Activated T-cell treated with anti-CD3 and anti-CD28 coated beads, Interleukin-2, amount 50 U/mL, for 48 hours (primary cell): ENCODE measurements at regions not wholly inside any gene's neighbourhood (a gene's known extent, or its start where the extent isn't known, plus 50 kb on each side); places are given as distances from the start of the nearest gene placed in this dataset.

ENCODE experiments used
- DNase-seq, 2 experiments: peaks; one replicate each; pipeline ENCODE4 v3.0.0-alpha.2; 2020

DNA sequence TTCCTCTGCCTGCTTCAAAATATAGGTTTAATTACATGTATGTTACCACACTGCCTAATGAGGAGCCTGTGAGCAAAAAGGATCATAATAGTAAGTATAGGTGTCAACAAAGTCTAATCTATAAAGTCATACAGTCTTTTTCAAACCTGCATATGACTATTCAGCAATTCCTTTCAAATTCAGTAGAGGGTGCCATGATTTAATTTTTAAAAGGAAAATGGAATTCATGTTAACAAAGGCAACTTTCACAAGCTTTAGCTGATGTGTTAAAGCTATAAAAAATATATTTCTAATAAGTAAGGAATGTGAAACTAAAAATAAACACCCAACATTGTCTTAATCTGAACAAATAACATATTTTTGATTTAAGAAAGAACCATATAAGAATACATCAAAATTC is 52.1 kb downstream of the MPP7 start:
- DNase-seq: no peak

DNA sequence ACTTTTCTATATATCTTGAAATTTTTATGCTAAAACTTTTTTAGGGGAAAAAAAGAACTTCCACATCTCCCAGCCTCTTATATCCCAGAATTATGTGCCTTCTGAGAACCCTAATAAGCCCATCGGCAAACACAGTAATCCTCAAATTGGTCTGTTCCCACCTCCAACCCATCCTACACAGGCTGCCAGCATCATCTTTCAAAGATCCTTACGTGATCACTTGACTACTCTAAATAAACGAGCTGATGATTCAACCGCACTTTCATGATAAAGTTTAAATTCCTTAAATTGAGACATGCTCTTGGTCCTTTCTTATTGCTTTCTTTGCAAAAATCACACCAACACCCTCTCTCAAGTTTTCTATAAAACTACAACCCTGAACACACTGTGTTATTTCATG is 52.5 kb downstream of the MPP7 start:
- DNase-seq: no peak

DNA sequence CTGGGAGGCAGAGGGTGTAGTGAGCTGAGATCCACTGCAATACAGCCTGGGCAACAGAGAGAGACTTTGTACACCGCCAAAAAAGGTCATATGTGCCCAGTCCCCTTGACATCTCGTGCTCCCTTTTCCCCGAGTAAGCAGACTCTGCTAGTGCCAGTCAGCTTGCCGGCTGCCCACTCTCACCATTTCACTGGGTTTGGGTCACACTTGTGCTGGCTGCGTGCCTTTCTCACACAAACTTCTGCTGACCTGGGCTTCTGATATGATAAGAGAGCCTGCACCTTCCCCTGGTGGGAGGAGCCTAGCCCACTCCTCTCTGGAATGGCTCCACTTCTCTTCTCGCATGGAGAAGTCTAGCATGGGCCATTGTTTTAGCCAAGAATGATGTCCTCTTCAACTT is 53.4 kb downstream of the MPP7 start:
- no peak for DNase-seq

DNA sequence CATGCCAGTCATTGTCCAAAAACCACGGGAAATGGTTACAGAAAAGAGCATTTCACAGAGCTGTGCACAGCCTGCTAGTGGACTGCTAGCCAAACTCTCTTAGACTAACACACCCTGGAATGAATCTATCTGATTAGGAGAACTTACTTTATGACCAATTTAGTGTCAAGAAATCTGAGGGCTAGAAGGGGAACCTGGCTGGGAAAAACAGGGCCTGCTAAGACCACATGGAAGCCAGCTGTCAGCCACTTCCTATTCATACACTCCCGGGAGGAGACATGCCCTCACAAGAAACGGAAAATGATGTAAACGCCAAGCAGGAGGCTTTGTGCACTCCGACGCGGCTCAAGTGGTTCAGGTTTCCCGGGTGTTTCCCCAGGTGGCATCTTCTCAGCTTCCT is 54.8 kb downstream of the MPP7 start:
- no peak for DNase-seq

DNA sequence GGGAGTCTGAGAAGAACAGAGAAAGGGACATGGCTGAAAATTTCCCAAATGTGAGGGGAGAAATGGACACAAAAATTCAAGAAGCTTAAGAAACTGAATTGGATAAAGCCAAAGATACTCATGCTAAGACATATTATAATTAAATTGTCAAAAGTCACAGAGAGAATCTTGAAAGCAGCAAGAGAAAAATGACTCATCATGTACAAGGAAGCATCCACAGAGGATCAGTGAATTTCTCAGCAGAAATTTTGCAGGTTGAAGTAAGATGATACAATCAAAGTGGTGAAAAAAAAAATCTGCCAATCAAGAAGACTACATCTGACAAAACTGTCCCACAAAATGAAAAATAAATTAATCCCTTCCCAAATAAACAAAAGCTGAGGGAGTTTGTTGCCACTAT is 56.8 kb downstream of the MPP7 start:
- DNase-seq: no peak

DNA sequence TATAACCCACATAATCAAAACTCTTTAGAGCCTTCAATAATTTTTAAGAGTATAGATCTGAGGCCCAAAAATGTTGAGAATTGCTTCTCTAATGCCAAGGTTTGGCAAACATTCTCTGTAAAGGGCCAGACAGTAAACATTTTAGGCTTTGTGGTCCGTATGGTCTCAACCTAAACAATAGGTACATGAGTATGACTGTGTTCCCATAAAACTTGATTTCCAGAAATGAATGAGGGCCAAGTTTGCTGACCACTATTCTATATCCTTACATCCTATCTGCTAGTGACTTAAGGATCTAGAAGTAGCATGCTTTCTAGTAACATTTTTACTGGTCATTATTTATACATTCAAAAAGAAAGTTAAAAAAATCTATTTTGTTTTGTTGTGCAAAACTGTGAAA is 58.9 kb downstream of the MPP7 start:
- no peak for DNase-seq

DNA sequence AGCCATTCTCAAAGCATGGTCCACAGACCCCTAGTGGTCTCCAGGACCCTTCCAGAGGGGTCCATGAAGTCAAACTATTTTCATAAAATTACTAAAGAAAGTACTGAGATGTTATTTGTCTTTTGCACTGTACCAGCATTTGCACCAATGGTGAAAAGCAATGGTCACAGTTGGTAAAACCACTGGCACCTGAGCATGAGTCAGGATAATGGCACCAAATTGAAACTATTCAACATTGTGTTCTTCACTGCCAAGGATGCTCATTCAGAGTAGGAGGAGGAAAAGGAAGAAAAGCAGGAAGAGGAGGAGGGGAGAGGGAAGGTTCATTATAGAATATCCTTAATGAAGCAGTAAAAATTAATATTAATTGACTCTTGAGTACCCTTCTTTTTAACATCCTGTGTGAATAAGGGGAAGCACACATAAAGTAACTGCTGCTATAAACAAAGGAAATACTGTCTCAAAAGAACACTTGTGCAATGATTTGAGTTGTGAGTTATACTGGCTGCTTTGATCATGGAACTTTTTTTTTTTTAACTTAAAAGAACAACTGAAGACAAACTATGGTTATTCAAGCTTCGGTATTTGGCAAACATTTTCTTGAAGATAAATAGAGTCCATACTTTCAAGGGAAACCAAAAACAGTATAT is 60.2 kb downstream of the MPP7 start:
- no peak for DNase-seq

DNA sequence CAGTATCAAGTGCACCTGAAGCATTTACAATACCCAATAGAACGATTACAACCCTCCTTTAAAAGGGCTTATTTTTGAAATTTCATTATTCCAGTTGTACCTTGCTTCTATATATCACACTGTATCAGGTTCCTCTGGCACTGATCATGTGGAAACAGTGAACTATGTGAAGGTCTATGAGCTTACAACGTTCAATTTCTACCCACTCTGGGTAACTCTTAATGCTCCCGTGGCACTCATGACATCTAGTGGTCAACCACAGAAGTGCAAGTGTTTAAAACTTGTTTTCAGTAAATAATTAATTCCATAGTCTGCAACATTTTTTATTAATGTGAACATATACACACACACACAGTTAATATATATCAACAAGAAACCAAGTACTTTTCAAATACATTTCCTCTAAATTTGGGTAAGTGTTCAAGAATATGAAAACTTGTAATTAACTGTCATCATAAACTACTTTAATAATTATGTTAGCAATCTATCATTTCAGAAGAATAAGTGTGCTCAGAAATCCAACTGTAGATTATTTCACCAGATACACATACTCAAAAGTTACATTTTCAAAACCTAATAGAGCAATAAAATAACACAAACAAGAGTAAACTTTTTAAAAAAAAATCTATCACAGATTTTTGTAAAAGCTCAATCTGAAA is 61.0 kb downstream of the MPP7 start:
- no peak for DNase-seq

DNA sequence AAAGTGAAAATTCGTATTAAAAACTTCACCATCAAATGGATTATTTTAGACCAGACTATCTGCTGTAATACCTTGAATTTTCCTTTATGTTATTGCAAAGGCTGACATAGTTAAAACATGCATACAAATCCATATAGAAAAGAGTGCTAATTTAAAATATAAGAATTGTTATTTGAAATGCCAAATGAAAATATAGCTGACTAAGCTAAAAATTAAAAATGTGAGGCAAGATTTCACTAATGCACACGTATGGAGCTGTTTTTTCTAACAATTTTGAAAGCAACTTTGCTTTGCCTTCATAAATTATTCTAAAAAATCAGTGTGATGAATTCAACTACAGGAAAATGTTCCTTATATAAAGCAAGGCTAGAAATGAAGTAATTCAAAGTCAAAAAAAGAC is 62.5 kb downstream of the MPP7 start:
- no peak for DNase-seq

DNA sequence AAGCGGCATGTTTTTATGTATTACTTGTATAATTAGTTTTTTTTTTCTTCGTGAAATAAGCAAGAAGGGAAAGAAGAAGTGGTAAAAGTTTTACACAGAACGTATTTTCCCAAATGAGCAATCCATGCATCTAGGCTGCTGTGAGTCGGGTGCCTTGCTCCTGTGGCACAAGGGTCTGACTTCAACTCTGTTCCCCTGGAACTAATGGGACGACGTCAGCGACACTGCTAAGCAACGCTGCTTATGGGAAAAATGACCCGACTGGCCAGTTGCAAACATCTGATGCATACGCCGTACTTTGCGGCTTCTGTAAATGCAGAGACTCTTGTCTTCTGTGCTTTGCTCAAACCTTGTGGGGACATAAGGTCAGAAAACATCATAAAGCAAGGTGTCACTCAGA is 66.3 kb downstream of the MPP7 start:
- DNase-seq: no peak

DNA sequence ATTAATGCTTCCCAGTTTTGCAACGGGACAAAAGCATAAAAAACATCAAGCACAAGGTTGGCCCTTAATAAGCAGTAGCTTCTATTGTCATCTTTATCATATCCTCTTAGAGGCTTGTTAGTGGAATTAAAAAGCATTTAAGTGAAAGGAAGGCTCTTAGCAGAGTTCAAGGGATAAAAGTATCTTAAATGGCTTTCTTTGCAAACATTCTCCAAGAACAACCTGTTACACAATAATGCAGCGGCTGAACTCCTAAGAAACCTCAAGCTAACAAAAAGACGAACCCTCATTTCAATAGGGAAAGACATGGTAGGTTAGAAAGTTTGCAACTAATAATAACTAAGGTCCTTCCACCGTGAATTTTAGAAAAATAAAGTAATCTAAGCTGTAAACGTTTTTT is 82.1 kb downstream of the MPP7 start:
- DNase-seq: no peak

DNA sequence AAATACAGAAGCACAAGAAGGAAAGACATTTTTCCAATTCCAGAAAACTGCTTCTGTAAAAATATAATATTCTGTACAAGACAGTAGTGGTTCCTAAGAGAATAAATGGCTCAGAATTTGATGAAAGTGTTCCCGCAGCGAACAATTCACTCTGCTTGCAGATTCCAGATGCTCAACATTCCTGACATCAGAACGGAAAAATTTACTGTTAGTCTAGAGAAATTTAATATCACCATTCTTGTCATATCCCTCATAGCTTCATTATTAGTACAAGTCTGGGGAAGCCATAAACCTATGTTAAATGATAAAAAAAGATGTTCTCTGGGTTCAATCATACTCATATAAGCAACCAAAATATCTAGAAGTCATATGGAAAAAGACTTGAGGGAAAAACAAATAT is 83.6 kb downstream of the MPP7 start:
- DNase-seq: no peak

DNA sequence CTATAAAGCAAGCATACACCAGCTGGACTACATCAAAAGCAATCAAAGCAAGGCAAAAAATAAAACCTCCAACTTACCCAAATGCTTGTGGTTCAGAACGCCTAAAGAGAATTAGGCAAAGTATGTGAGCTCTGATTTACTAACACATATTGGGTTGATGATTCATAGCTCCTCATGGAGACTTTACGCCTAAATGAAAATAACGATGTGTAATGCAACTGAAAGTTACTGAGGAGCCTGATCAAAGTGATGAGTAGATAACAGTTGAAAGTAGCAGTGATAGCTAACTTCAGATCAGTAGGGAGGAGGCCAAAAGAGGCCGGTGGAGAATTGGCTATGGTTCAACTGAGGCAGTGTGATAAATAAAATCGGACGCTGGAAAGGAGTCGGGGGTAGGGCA is 85.0 kb downstream of the MPP7 start:
- peak; percentile 33 to 39 for DNase-seq

DNA sequence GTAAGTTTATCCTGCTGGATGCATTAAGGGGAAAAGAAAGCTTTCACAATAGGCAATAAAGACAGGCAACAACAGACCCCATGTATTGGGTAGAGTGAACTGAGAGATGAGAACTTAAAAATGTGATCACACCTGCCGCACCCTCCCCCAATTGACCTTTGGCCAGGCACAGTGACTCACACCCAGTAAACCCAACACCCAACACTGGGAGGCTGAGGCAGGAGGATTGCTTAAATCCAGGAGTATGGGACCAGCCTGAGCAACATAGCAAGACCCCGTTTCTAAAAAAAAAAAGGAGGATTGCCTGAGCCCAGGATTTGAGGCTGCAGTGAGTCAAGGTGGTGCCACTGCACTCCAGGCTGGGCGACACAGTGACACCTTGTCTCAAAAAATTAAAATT is 86.9 kb downstream of the MPP7 start:
- no peak for DNase-seq

DNA sequence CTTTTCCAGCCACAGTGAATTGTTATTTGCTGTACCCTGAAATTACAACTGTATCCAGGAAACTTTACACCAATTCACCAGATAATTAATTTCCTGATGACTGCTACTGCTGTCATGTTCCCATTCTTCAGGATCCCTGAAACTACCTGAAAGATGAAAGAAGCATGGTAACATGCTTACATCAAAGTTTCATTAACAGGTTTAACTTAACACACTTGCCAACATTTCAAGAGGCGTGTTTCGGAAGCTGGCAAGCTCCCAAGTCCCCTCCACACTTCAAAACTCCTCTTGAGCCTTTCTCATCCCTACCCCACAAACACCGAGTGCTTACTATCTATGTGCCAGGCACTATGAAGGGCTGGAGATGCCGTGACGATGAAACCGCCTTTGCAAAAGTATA is 88.6 kb downstream of the MPP7 start:
- no peak for DNase-seq

DNA sequence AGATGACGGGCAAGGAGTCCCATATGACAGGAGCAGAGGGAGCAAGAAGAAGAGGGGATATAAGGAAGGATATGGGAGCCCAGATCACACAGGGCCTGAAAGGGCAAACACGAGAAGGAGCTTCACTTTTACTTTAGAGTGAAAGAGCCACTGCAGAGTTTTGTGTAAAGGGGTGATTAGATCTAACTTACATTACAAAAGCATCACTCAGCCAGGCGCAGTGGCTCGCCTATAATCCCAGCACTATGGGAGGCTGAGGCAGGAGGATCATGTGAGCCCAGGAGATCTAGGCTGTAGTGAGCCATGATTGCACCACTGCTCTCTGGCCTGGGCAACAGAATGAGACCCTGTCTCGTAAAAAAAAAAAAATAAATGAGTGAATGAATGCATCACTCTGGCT is 91.1 kb downstream of the MPP7 start:
- DNase-seq: no peak

DNA sequence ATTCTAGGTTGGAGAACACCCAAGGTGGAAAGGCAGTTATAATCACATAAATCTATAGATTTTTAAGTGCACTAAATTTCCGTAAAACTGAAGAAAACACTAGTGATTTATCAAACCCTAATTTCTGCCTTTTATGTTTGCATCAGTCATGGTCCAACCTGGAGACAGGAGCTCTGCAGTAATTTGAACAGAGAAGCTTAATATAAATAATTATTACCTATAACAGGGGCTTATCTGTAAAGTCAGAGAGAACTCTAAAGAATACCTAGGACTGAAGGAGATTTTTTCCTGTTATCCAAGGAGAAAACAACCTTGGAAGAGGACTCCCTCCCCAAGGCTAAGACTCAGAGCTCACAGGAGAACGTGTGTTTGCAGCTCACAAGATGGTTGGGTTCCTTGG is 95.1 kb downstream of the MPP7 start:
- no peak for DNase-seq

DNA sequence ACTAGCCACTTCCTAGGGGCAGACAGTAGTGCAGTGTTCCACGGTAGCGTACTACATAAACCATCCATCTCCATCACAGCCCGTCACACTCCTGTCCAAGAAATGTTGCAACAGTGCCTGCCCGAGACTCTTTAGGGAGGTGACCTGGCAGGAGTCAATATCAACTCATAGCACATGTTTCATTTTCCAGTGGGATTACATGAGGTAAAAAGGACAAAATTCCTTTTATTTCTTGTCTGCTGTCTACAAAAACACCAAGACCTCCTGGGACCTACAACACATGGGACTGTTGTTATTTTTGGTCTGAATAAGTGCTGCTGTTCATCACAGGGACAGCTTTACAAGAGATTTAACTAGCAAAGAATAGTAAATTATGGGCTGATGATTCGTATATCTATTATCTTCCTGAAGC is 99.9 kb downstream of the MPP7 start:
- DNase-seq: no peak

DNA sequence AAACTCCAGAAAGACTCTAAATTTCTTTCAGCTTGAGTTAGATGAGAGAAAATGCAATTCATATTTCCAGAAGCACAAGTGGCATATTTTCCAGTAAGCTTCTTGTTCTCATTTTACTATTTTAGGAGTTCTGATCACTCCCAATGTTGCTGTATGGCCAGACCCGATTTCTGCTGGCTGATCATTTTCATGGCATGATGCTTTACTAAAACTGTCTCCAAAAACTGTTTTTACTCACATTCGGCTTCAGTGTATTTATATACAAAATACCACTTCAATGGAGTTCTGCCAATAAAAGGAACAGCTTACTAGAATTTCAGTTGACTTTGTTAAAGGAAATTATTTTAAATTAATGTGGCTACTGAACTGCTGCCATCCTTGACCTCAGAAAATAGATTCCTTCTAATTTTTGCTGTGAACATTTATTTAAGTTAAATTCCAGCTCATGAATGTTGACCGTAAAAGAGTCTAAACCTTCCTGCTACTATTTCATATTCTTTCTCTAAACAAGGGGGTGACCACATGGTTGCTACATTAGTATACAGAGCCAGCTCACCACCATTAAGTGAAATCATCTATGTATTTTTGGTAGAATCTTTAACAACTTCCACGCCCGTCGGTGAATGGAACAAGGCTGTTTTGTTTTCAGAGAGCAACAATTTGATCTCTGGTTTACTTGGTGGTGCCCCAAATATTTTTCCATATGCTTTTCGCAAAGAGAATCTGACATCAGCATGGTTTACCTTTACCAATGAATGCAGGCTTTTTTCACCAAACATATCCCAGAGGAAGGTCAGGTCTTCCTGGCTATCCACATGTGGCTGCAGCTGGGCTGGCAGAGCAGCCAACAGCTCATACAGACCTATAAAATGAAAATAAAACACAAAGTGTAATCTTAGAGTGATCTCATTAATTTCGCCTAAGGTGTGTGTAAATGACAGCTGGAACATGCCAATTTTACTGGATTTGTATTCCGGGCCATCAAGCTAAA is 101.2 kb downstream of the MPP7 start:
- DNase-seq: no peak

DNA sequence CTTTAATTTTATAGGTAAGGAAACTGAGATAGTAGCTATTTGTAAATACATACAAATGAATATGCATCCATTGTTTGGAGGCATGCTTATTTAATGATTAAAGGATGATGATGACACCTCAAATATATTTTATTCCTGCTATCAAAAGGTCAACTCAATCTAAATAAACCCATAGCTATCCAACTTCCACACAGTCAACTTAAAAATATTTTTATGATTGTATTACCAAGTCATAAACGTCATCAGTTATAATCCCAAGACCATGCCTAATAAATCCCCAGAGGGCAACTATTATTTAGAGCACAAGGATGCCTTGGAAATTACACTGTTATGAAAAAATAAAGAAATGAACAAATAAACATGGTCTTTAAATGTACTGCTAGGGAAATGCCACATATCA is 102.1 kb downstream of the MPP7 start:
- no peak for DNase-seq

DNA sequence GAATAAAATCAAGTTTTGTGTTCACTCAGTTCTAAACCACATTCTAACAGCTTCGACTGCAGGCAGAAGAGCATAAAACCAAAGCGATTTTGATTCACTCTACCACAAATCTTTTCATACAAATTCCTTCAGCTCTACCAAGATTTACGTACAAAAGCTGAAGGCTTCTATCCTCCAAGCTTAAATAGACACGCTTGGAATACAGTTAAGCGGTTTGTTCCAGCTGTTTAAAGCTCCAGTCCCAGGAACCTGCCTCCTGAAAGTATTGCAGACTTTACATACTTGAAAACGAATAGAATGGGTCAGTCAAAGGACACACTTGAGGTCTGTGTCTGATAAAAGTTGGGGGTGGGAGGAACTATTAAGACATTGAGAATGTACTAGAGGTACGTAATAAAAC is 102.9 kb downstream of the MPP7 start:
- no peak for DNase-seq

DNA sequence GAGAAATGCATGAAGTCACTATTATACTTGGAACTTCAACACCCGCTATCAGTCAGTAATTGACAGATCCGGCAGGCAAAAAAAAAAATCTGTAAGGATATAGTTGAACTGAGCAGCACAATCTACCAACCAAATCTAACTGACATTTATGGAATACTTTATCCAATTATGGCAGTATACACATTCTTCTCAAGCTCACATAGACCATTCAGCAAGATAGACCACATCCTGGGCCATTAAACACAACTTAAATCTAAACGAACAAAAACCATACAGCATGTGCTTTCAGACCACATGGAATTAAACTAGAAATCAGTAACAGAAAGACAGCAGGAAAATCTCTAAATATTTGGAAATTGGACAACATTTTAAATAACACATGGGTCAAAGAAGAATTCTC is 112.7 kb downstream of the MPP7 start:
- no peak for DNase-seq

DNA sequence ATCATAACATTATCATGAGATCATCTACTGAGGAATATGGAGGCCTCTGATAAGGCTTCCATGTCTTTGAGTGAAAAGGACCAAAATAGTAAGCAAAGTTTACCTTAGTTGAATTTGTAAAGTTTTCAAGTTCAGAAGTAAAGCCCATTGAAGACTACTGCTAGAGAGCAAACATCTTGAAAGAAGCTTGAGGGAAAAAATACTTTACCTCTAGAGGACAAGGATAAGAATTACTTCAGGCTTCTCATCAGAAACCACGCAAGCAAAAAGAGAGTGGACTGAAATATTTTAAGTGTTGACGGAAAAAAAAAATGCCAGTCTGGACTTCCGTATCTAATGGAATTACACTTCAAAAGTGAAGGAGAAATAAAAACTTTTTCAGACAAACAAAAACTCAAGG is 114.3 kb downstream of the MPP7 start:
- DNase-seq: no peak
